Right kidney (tissue), 1 donor: ENCODE measurements at regions not wholly inside any gene's neighbourhood (a gene's known extent, or its start where the extent isn't known, plus 50 kb on each side); places are given as distances from the start of the nearest gene placed in this dataset.

Experiments
- DNase-seq: peaks from one replicate; pipeline ENCODE4 v3.0.0-alpha.2; 2016

DNA sequence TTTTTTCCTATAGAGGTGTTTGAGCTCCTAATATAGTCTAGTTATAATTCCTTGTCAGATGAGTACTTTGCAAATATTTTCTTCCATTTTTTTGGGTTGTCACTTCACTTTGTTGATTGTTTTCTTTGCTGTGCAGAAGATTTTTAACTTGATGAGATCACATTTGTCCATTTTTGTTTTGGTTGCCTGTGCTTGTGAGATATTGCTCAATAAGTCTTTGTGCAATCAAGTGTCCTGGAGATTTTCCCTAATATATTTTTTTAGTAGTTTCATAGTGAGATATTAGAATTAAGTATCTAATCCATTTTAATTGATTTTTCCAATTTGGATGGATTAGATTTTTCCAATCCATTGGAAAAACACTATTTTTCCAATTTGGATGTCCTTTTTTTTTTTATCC, 1395.5 kb downstream of the PLA2G4A start:
- DNase-seq, result no peak

DNA sequence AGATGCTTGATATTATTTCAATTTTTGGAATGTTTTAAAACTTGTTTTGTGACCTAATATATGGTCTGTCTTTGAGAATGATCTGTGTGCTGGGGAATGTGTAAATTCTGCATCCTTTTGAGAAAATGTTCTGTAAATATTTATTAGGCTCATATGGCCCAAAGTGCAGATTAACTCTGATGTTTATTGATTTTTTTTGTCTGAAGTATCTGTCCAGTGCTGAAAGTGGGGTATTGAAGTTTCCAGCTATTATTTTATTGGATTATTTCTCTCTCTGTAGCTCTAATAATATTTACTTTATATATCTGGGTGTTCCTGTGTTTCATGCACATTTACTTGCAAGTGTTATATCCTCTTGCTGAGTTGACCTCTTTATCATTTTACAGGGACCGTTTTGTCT, 1397.2 kb downstream of the PLA2G4A start:
- no peak for DNase-seq

DNA sequence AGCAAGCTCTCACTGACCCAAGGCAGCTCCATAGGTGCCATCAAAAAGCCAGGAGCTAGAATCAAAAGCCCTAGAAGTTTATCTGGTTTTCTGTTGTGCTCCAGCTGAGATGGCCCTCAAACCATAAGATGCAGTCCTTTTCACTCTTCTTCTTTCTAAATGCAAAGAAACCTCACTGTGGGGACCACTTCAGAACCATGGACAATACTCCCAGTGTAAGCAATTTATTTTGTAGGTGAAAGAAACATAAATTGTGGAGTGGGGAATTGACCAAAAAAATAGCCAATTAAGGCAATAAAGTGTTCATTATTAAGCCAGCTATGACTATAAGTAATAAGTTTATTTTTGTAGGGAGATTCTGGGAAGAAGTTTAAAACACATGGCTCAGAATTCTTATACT, 1399.9 kb downstream of the PLA2G4A start:
- DNase-seq, result no peak

DNA sequence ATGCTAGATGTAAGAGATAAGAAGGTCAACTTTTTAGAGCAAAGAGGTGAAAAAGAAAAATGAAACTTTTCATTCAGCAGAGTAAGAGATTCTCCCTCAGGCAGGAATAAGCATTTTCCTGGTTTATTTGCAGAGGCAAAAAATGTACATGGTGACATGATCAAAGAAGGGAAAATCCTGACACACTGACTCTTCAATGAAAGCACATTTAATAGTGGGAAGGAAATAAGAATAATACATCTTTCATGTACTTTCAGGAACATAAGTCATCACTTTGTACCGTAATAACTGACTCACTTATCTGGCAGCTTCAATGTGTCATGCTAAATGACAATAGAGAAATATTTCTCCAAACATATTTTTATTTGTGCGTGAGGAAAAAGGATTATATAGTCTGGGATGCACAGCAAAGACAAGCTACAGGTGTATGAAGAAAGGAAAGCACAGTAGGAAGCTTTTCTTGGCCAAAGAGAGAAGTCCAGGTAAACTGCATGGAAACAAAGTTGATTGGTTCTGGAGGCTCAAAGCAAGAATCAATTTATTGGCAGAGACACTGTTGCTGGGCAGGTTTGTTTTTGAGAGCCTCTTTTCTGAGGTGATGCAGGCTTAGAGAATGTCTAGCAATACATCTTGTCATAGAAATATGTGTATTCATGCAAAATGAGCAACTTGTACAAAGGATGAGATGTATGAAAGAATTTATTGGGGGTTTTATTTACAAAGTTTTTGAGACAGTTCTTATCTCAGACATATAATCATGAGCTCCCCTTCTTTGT, 1409.0 kb downstream of the PLA2G4A start:
- DNase-seq, result no peak

DNA sequence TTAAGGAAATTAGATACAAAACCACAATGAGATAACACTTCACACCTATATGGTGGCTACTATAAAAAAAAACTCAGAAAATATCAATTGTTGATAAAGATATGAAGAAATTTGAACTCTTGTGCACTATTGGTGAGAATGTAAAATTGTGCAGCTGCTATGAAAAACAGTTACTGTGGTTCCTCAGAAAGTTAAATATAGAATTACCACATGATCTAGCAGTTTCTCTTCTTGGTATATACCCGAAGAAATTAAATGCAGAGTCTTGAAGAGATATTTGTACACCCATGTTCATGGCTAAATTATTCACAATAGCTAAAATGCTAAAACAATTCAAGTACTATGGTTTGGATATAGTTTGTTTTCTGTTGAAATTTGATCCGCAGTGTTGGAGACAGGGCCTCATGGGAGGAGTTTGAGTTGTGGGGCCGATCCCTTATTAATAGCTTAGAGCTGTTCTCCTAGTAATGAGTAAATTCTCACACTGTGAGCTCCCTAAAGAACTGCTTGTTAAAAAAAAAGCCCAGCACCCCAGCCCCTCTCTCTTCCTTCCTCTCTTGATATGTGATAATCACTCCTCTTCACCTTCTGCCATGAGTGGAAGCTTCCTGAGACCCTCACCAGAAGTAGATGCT, 1412.1 kb downstream of the PLA2G4A start:
- DNase-seq, result no peak

DNA sequence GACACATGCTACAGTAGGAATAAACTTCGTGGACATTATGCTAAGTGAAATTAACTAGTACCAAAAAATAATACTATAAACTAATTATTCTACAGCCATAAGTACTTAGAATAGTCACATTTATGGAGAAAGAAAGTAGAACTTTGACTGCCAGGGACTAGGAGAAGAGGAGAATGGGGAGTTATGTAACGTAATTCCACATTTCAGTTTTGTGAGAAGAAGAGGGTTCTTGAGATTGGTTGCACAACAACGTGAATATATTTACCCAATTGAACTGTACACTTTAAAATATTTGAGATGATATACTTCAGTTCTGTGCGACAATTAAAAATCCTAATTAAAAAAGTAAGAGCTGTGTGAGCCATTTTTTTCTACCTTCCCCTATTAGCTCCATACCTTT, 1412.9 kb downstream of the PLA2G4A start:
- DNase-seq, result no peak

DNA sequence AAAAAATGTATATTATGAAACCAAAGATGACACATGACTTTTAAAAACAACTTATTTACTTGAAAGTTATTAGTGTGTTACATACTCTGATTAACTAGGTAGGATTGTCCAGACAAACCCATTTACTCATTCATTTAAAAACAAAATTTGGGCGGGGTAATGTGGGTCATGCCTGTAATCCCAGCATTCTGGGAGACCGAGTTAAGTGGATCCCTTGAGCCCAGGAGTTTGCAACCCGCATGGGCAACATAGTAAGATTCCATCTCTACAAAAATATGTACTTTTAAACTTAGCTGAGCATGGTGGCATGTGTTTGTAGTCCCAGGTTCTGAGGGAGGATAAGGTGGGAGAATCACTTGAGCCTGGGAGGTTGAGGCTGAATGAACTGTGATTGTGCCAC, 1414.7 kb downstream of the PLA2G4A start:
- DNase-seq, result no peak

DNA sequence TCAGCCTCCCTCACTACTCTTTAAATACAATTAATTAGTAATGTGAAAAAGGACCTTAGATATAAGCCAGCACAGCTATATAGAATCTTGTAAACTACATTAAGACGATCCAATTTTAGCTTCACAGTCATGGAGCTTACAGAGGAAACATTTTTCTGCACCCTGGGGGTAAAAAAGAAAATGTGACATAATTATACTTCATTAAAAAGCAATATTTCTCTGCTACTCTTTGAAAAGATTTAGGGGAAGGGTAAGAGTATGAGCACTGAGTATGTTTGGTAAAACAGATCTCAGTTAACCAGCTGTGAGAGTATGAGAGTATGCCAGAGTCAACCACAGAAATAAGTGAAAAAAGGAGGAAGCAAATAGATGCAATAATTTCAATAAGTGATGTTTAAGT, 1415.9 kb downstream of the PLA2G4A start:
- no peak for DNase-seq

DNA sequence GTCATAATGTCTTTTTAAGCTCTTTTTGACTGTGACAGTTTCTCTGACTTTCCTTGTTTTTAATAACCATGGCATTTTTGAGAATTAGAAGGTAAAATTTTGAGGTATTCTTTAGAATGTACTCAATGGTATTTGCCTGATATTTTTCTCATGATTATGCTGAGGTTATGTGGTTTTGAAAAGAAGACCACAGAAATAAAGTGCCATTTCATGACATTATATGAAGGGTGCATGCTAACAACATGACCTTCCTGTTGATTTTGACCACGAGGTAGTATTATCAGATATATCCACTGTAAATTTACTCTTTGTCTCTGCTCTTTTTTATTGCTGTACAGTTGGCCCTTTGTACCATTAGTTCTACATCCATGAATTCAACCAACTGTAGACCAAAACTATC, 1418.5 kb downstream of the PLA2G4A start:
- DNase-seq, result no peak

DNA sequence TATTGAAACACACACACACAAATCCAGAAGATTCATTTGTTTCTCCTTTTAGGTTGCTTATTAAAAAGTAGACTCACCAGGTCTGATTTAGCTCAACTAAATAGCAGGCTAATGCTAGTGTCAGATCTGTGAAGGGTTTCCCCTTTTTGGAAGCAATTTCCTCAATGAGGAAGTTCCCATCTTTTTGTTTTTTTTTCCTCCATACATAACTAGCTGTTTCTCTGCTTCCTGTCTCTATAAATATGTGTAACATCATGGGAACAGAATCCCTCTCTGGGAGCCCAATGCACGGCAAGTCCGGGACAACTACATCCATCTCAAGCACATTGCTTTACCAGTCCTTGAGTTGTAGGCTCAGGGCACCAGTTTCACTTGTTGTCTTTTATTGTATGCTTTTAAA, 1421.1 kb downstream of the PLA2G4A start:
- DNase-seq, result no peak

DNA sequence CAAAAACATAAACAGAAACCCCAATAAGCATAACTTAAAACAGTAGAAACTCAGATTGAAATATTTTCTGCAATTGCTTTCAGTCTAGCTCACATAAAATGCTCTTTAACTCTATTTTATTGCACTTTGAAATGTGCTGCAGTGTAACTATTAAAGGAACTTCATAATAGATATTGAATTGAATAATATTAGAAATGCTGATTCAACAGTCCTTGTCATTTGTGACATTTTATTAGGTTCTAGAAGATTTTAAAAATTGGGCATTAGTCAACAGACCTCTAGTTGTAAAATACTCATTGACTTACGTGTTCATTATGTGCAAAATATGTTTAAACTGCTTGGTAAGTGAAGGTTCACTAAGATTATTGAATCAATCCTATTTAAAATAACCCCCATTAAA, 1422.3 kb downstream of the PLA2G4A start:
- no peak for DNase-seq

DNA sequence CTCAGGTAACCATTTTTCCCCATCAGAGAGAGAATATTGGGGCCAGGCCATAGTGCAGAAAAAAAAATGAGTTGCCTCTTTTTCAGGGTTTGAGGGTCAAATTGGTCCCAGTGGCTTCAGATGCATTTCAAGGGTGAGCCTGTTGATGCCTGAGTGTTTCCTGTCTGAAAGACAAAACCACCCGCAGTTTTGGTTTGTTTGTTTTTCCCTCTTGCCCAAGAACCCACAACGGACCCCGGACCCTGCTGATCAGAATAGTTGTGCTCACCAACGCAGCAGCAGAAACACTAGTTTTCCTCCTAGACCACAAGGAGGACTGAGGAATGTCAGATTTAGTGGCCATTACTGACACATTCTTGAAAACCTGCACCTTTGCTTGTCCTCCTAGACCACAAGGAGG, 1433.1 kb downstream of the PLA2G4A start:
- DNase-seq, result no peak

DNA sequence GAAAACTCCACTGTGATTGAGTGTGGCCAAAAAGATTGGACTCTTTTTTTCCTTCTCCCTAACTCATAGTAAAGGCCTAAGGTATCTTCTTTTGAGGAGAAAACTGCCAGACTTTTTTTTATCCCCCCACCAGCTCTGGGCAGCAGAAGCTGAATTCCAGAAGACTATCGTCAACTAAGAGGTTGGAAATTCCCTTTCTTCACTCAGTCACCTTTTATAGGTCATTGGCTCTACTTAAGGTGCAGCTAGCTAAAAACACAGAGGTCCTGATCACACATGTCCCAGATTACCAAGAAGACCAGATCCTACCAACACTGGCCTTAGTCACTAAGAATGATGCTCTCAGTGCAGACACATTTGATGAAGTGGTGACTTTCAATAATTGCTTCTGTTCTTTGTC, 1441.2 kb downstream of the PLA2G4A start:
- DNase-seq, result no peak

DNA sequence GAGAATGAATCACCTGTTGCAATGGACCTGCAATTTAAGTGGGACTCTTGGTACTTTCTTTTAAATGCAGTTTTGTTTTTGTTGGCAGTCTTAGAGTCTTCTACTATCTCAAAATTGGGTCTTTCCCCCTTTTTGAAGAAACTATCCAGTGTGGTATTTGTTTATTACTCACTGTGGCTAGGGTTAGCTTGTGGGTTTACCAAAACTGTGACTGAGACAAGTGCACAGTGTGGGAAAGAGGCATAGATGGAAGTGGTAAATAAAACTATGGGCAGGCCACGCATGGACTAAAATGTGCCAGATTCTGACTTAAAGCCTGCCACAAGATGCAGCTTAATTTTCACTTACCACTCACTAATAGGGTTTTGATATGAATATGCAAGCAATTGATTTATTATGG, 1441.7 kb downstream of the PLA2G4A start:
- no peak for DNase-seq

DNA sequence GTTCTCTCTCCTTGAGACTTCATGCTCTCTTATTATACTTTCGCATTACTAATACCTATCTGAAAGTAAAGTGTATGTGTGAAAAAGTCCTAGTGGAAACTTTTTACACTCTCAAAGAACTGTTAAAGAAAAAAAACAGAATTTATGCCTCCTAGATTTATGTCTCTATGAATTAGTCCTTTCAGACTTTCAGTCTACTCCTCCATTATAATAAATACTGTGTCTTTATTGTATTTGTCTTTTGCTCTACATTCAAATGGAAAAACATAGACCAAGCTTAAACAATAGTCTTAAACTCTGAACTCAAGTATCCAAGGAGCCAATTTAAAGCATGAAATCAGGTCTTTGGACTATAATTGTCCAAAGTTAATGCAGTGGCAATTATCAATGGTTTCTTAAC, 1449.0 kb downstream of the PLA2G4A start:
- DNase-seq, result no peak

DNA sequence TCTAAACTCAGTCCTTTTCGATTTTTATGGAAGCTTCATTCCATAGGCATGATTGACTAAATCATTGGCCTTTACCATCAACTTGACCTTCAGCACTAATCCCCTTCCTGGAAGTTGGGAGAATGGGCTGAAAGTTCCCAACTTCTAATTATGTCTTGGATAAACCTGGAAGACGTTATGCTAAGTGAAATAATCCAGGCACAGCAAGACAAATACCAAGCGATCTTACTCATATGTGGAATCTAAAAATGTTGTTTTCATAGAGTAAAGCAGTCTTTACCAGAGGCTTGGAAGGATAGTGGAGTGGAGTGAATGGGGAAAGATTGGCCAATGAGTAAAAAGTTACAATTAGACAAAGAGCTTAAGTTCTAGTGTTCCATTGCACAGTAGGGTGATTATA, 1453.2 kb downstream of the PLA2G4A start:
- DNase-seq, result no peak

DNA sequence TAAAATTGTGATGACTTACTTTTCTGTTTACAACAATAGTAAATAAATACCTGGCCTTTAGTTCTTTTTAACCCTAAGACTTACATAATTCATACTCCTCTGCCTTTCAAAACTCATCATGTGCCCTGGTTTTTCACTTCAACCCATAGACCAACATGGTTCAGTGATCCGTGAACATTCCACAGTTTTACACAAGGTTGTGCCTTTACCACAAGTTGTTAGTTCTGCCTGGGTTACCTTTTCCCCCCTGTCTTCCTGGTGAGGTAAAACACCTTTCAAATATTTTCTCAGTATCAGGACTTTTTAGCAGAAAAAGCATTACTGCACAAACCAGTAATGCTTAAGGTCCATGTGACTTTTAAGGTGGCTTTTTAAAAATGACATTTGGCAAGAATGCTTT, 1466.4 kb downstream of the PLA2G4A start:
- DNase-seq, result no peak

DNA sequence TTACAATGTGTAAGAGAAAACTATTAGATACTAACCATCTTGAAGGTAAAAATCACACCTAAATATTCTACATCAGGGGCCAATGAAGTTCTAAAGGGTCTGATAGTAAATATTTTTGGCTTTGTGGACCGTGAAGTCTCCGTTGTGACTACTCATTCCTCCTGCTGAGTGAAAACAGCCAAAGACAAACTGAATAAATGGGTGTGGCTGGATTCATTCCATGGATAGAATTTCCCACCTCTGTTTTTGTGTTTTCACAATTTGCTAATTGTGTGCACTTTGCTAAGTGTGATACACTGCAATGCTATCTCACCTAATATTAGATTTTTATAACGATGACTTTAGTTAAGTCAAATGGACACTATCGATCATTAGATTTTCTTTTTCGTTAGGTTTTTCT, 1474.0 kb downstream of the PLA2G4A start:
- no peak for DNase-seq

DNA sequence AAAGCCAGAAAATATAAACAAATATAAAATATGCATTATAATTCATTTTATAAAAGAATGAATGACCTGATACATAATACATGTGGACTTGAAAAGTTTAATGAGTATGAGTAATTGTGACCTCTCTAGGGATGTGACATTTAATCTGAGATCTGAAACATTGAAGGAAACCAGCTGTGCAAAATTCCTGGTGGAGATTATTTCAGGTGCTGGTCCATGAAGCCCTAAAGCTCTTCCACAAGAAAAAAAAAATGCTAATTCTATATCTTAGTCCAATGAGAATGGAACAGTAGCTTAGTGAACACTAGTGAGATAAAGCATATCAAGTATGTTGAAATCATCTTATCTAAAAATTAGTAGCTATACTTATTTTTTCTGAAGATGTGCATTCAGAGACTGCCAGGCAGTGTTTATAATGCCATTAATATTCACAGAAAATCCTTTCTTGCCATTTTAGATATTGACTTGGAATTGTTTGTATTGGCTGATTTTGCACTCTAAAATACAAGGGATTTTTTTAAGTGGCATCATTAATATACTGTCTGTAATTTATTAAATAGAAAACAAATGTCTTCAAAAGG, 1485.9 kb downstream of the PLA2G4A start:
- no peak for DNase-seq

DNA sequence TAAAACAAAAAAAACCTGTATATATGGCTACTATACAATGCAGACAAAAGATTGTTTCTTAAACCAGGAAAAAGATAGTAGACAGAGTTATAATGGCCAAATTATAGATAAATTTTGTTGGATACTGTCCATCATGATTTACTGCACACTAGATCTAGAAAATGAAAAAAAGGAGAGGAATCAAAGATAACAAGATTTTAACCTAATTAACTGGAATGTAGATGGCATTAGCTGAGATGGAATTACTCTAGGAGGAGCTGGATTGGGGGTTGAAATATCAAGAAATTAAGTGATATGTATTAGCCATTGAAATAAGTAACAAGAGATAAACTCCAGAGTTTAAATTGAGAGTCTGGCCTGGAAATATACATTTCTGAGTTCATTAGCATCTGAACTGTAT, 1489.1 kb downstream of the PLA2G4A start:
- no peak for DNase-seq

DNA sequence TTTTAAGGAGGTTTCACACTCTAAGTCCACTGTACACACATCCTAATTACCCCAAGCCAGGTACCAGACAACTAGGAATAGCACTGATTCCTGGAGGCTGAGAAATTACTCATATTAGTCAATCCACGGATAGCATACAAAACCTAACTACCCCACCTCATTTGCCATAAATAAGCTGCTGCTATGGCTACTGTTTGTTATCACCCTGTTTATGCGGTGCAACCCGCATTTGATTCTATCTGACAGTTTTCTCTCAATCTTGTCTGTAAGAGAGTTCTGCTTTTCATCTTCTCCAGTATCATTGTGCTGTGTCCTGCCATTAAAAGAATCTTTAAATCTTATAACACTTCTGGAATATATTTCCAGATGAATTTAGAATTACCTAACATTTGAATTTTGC, 1496.5 kb downstream of the PLA2G4A start:
- no peak for DNase-seq

DNA sequence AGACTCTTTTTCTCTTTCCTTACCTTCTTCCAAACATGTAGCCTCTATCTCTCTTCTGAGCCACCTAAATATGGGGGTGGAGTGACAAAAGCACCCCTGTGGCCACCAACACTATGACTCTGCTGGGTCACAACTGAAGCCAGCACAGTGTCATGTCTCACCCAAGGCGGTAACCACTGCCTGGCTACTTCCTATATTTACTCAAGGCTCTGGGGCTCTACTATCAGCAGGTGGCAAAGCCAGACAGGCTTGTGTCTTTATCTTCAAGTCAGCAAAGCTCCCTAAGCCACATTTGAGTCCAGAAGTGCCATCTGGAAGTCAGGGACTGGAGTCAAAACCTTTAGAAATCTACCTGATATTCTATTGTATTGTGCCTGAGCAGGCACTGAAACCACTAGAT, 1515.2 kb downstream of the PLA2G4A start:
- no peak for DNase-seq

DNA sequence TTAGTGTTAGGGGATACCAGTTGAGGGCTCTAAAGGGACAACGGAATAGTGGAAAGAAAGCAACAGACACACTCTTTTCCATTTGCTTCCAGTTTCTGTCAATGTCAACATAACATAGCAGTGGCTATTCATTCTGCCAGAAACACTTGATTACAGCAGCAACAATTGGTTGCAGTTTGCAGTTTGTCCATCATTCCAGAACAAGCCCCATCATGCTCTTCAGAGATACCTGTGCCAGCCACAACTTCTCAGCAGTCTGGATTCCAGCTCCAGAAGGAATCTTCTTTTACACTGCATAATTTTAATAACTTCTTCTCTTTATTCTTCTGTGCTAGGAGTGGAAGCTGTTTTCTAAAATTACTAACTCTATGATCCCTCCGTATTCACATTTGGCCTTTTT, 1521.4 kb downstream of the PLA2G4A start:
- no peak for DNase-seq

DNA sequence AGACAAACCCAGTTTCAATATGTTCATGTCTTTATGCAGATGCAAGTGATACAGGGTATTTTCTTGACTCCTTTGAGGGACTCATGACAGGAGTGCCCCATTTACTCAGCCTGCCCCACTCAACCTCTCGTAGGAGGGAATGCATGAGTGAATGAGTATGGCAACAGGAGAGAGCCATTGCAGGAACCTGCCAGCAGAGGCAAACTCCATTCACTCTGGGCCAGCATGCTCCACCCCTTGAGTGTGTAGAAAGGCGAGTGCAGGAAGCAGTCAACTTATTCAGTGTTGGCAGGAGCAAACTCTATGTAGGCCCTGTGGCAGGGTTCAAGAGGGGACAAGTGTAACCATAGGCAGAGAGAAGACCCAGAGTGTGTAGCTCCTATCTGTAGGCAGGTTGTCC, 1526.3 kb downstream of the PLA2G4A start:
- DNase-seq, result no peak
